HepG2 (cell line): ENCODE measurements at regions not wholly inside any gene's neighbourhood (a gene's known extent, or its start where the extent isn't known, plus 50 kb on each side); places are given as distances from the start of the nearest gene placed in this dataset.

ENCODE experiments used
- ATAC-seq: fragments of 200-7000 bp; cut with Tn5 transposase; 3 replicates; pipeline ENCODE4 v1.9.1; 2020; ENCODE audit warnings: mild to moderate bottlenecking, moderate library complexity
- BruUV-seq: library from RNA; stranded (reverse); fragments of 400-500 nt; replicated peaks from 2 replicates; lab custom pipeline; 2021; lab: Mats Ljungman, UMichigan
- CTCF ChIA-PET: fragments of 300-600 bp; formaldehyde crosslinking; extraction: SDS; loops from one replicate; lab custom pipeline; 2021; ENCODE audit warnings: low total read pairs, inconsistent platforms, low intra/inter-chr PET ratio; lab: Yijun Ruan, JAX
- POLR2A ChIA-PET: fragments of 350-600 bp; sonication (Branson Sonifier 250); formaldehyde crosslinking; loops from one replicate; lab custom pipeline; 2020; ENCODE audit warnings: antibody characterized with exemption, inconsistent platforms; lab: Yijun Ruan, JAX
- DNase-seq: peaks from one replicate; pipeline ENCODE4 v3.0.0-alpha.2; 2015; ENCODE audit warnings: low spot score
- FAIRE-seq: peaks from 3 replicates; lab custom pipeline; 2011; peaks lifted over from hg19 to GRCh38; lab: Jason Lieb, UNC
- H2AFZ ChIP-seq: one replicate; pipeline ENCODE4 v1.6.1; 2011; ENCODE audit warnings: low read length, inconsistent platforms
- H3K27ac ChIP-seq: fragments of 300-600 bp; 3 replicates; pipeline ENCODE4 v1.8.0; 2011; ENCODE audit warnings: mixed run types, mild to moderate bottlenecking, mixed read lengths, low read length, inconsistent platforms; ENCODE audit not compliant: insufficient read depth; ENCODE audit errors: extremely low read length
- H3K27me3 ChIP-seq, 2 experiments: fragments of 200-600 bp in 1 of 2; 2 replicates in 1 of 2; 3 replicates in 1 of 2; pipeline versions ENCODE4 v1.6.0 to v1.8.0; 2011; ENCODE audit warnings: low read length in 2 of 2, mild to moderate bottlenecking in 2 of 2, moderate library complexity in 2 of 2, inconsistent platforms in 1 of 2; ENCODE audit not compliant: insufficient read depth in 2 of 2, control insufficient read depth in 1 of 2
- H3K36me3 ChIP-seq, 2 experiments: fragments of 200-600 bp in 1 of 2; replicated peaks in 1 of 2; 2 replicates in 1 of 2; 3 replicates in 1 of 2; pipeline versions ENCODE4 v1.5.1 to v1.8.0; 2011; ENCODE audit warnings: low read length in 2 of 2, inconsistent platforms in 1 of 2; ENCODE audit not compliant: insufficient read depth in 2 of 2, control insufficient read depth in 1 of 2
- H3K4me1 ChIP-seq: 2 replicates; pipeline ENCODE4 v1.5.1; 2012; ENCODE audit warnings: low read length, inconsistent platforms; ENCODE audit not compliant: insufficient read depth
- H3K4me2 ChIP-seq: 2 replicates; pipeline ENCODE4 v1.6.0; 2011; ENCODE audit warnings: low read depth, low read length, inconsistent platforms
- H3K4me3 ChIP-seq, 3 experiments: fragments of 200-600 bp in 1 of 3; sonication (generic), shearing (Covaris generic) in 1 of 3; replicated peaks in 1 of 3; 2 replicates each; pipeline ENCODE4 v1.5.1; 2011 to 2016; ENCODE audit warnings: low read length in 3 of 3, inconsistent platforms in 2 of 3, low read depth in 2 of 3, mild to moderate bottlenecking in 2 of 3, control low read depth in 1 of 3, mixed read lengths in 1 of 3; ENCODE audit not compliant: insufficient read depth in 1 of 3
- H3K79me2 ChIP-seq: one replicate; pipeline ENCODE4 v1.6.1; 2011; ENCODE audit warnings: low read length, inconsistent platforms; ENCODE audit not compliant: insufficient read depth
- H3K9ac ChIP-seq: 2 replicates; pipeline ENCODE4 v1.6.0; 2011; ENCODE audit warnings: mild to moderate bottlenecking, low read depth, low read length, inconsistent platforms; ENCODE audit not compliant: insufficient read depth
- H3K9me3 ChIP-seq: 2 replicates; pipeline ENCODE4 v1.5.1; 2012; ENCODE audit warnings: mild to moderate bottlenecking, low read length
- H4K20me1 ChIP-seq: 2 replicates; pipeline ENCODE4 v1.6.0; 2011; ENCODE audit warnings: inconsistent platforms, mild to moderate bottlenecking, low read length, moderate library complexity; ENCODE audit not compliant: insufficient read depth
- BCLAF1 ChIP-seq: fragments of 450-650 bp; IDR thresholded peaks from 2 replicates; pipeline ENCODE4 v1.6.1; 2017; ENCODE audit warnings: mild to moderate bottlenecking
- BHLHE40 ChIP-seq: IDR thresholded peaks from 2 replicates; pipeline ENCODE4 v1.6.1; 2011; ENCODE audit warnings: low read length, improper control_type of control experiment
- CENPT ChIP-seq: sonication (generic); formaldehyde crosslinking; IDR thresholded peaks from 2 replicates; pipeline ENCODE4 v1.8.0; 2022; ENCODE audit warnings: low read depth, mild to moderate bottlenecking, moderate library complexity, missing genetic modification reagents
- HOXA9 ChIP-seq: sonication (generic); formaldehyde crosslinking; IDR thresholded peaks from 2 replicates; pipeline ENCODE4 v1.8.1; 2022; ENCODE audit warnings: missing genetic modification reagents, mild to moderate bottlenecking, moderate library complexity, borderline replicate concordance
- MYNN ChIP-seq: sonication (generic); formaldehyde crosslinking; IDR thresholded peaks from 2 replicates; pipeline ENCODE4 v1.4.0; 2020; ENCODE audit warnings: mild to moderate bottlenecking, low read depth, missing genetic modification reagents
- NFRKB ChIP-seq: fragments of 450-650 bp; IDR thresholded peaks from 2 replicates; pipeline ENCODE4 v1.6.1; 2017
- NKX3-1 ChIP-seq: sonication (generic); formaldehyde crosslinking; IDR thresholded peaks from 2 replicates; pipeline ENCODE4 v1.5.0; 2020; ENCODE audit warnings: missing genetic modification reagents
- NPAS2 ChIP-seq: sonication (generic); formaldehyde crosslinking; IDR thresholded peaks from 2 replicates; pipeline ENCODE4 v1.8.0; 2022; ENCODE audit warnings: mild to moderate bottlenecking, missing genetic modification reagents, borderline replicate concordance
- RBM22 ChIP-seq: fragments of 200-400 bp; formaldehyde crosslinking; optimal IDR thresholded peaks from 2 replicates; pipeline ENCODE3; 2017; ENCODE audit warnings: mild to moderate bottlenecking, low read length, moderate library complexity
- REST ChIP-seq, 2 experiments: IDR thresholded peaks; 2 replicates each; pipeline ENCODE4 v1.6.1; 2011 to 2012; ENCODE audit warnings: low read length in 2 of 2, borderline replicate concordance in 1 of 2, low read depth in 1 of 2, mild to moderate bottlenecking in 1 of 2, moderate library complexity in 1 of 2
- SNRNP70 ChIP-seq: fragments of 200-400 bp; formaldehyde crosslinking; IDR thresholded peaks from 2 replicates; pipeline ENCODE4 v1.6.1; 2017; ENCODE audit warnings: mild to moderate bottlenecking, low read depth, low read length, moderate library complexity
- TCF7 ChIP-seq: sonication (generic); IDR thresholded peaks from 2 replicates; pipeline ENCODE4 v1.6.1; 2016; ENCODE audit warnings: antibody characterized with exemption, low read depth
- TERF1 ChIP-seq: sonication (generic); formaldehyde crosslinking; IDR thresholded peaks from 2 replicates; pipeline ENCODE4 v1.8.0; 2022; ENCODE audit warnings: mild to moderate bottlenecking, missing genetic modification reagents, moderate library complexity
- ZNF234 ChIP-seq: sonication (generic); formaldehyde crosslinking; conservative IDR thresholded peaks from 2 replicates; pipeline ENCODE4 v1.5.1; 2020; ENCODE audit warnings: mild to moderate bottlenecking, missing genetic modification reagents
- ZNF24 ChIP-seq: fragments of 450-650 bp; IDR thresholded peaks from 2 replicates; pipeline ENCODE4 v1.6.1; 2017; ENCODE audit warnings: antibody characterized with exemption, mild to moderate bottlenecking
- ZNF784 ChIP-seq: sonication (generic); formaldehyde crosslinking; IDR thresholded peaks from 2 replicates; pipeline ENCODE4 v1.5.1; 2020; ENCODE audit warnings: missing genetic modification reagents, mild to moderate bottlenecking, borderline replicate concordance
- WGBS: methylation state at CpG from one replicate; pipeline ENCODE4 v1.1.6; 2017; ENCODE audit warnings: low lambda C conversion rate; 5-methylcytosine and 5-hydroxymethylcytosine counted together
- in situ Hi-C: cut with HindIII; loops from 2 replicates; pipeline ENCODE4 v1.10.0; 2017; ENCODE audit warnings: low pct_unique_long_range_greater_than_20kb; ENCODE audit not compliant: extremely low pct_ligation_motif_present
- intact Hi-C: fragments of 100-400 bp; cut with micrococcal nuclease; formaldehyde crosslinking; loops from one replicate; pipeline ENCODE4 v1.10.0; 2022; ENCODE audit not compliant: unreplicated experiment

GRCh38 chr11:57120192-57120965 lies 61.4 kb upstream of the LRRC55 start:
- ATAC-seq (no peak), DNase-seq (no peak), FAIRE-seq (no peak)
- Histone ChIP-seq H3K9ac (no peak overlapping the region), H3K4me3 (no peak overlapping the region), H3K36me3 (no peaks in the 10 kb centered on the region), H2AFZ (no peak overlapping the region), H3K4me1 (no peaks in the 10 kb centered on the region), H3K9me3 (no peaks in the 10 kb centered on the region), H3K27me3 (peaks cover 0 to 2% of the 10 kb centered on the region in 2 experiments; a peak in 2 of 5 replicates), H4K20me1 (no peaks in the 10 kb centered on the region), H3K4me2 (no peak overlapping the region), H3K27ac (no peak overlapping the region), H3K79me2 (no peaks in the 10 kb centered on the region)
- ChIA-PET CTCF (no interaction called here), POLR2A (no interaction called here)
- intact Hi-C loops: no loop called here
- WGBS: 27% methylated on average over 3 of the region's 3 CpGs
- in situ Hi-C loops: loop anchor here (10.0 kb wide), 1 partner anchor 276 kb away; no protein-coding TSS in a partner anchor
- no TSS peak for BruUV-seq
- TF ChIP-seq CENPT (CRISPR knock-in tag): no peak
- no peak for TF ChIP-seq SNRNP70
- no peak for TF ChIP-seq TCF7
- no peak for TF ChIP-seq BHLHE40
- no peak for TF ChIP-seq BCLAF1
- no peak for TF ChIP-seq TERF1 (CRISPR knock-in tag)
- no peak for TF ChIP-seq NFRKB
- TF ChIP-seq ZNF784 (CRISPR knock-in tag): no peak
- no peak for TF ChIP-seq ZNF234 (CRISPR knock-in tag)
- no peak for TF ChIP-seq RBM22
- no peak for TF ChIP-seq NPAS2 (CRISPR knock-in tag)
- no peak for TF ChIP-seq HOXA9 (CRISPR knock-in tag)
- no peak for TF ChIP-seq REST (IDR thresholded peaks at IDR 0.05; ENCODE audit: borderline replicate concordance in 1 of 2, low read depth in 1 of 2, low read length in 2 of 2)
- no peak for TF ChIP-seq NKX3-1
- no peak for TF ChIP-seq MYNN (CRISPR knock-in tag)
- no peak for TF ChIP-seq ZNF24
